ENCODE measurements at regions not wholly inside any gene's neighbourhood (a gene's known extent, or its start where the extent isn't known, plus 50 kb on each side); places are given as distances from the start of the nearest gene placed in this dataset.

GRCh38 chr1:226793620-226794276 lies 54.7 kb upstream of the ITPKB start:
- no peak for TF ChIP-seq CTCF (IDR thresholded peaks at IDR 0.05; ENCODE audit: low read depth, low read length, missing control alignments)
- no peak overlapping the region for H3K4me3 ChIP-seq (replicated peaks; ENCODE audit: low read depth, low read length)

GRCh38 chr1:226792368-226792767 lies 53.3 kb upstream of the ITPKB start:
- no peak overlapping the region for H3K4me3 ChIP-seq (replicated peaks; ENCODE audit: low read depth, low read length)
- no peak for DNase-seq (ENCODE audit: extremely low read depth, low read depth)
- no peak for TF ChIP-seq CTCF (IDR thresholded peaks at IDR 0.05; ENCODE audit: low read depth, low read length, missing control alignments)

More at GRCh38 chr1:226793620-226794276, 54.7 kb upstream of the ITPKB start:
- no peak for DNase-seq (ENCODE audit: extremely low read depth, low read depth)

GRCh38 chr1:226790545-226791181 lies 51.6 kb upstream of the ITPKB start:
- no peak for TF ChIP-seq CTCF (IDR thresholded peaks at IDR 0.05; ENCODE audit: low read depth, low read length, missing control alignments)
- H3K4me3 ChIP-seq (replicated peaks; ENCODE audit: low read depth, low read length), result no peak overlapping the region
- DNase-seq (ENCODE audit: extremely low read depth, low read depth), result no peak

GRCh38 chr1:226788965-226789364 lies 49.9 kb upstream of the ITPKB start:
- no peak for TF ChIP-seq CTCF (IDR thresholded peaks at IDR 0.05; ENCODE audit: low read depth, low read length, missing control alignments)

More at GRCh38 chr1:226788965-226789364, 49.9 kb upstream of the ITPKB start:
- DNase-seq (ENCODE audit: extremely low read depth, low read depth), result no peak
- no peak overlapping the region for H3K4me3 ChIP-seq (replicated peaks; ENCODE audit: low read depth, low read length)

Data from HFF-Myc (cell line).